ENCODE measurements at regions not wholly inside any gene's neighbourhood (a gene's known extent, or its start where the extent isn't known, plus 50 kb on each side); places are given as distances from the start of the nearest gene placed in this dataset.

- BruUV-seq (replicated peaks) = no TSS peak
- dilution Hi-C loops (cut with MboI; ENCODE audit: extremely low pct_ligation_motif_present, low sequenced_read_pairs) (no loop called here), intact Hi-C loops (cut with micrococcal nuclease) (loop anchor here (5.0 kb wide), 1 partner anchor 1667 kb away; no protein-coding TSS in a partner anchor)
- H3K4me1 ChIP-seq (ENCODE audit: control insufficient read depth, extremely low read depth, insufficient read depth, low read length) = no peaks in the 10 kb centered on the region
- POLR2A ChIA-PET = no interaction called here
- CTCF ChIA-PET = no interaction called here
- H3K36me3 ChIP-seq (ENCODE audit: control insufficient read depth in 2 of 2, extremely low read depth in 1 of 2, insufficient read depth in 2 of 2, low read length in 2 of 2) = no peaks in the 10 kb centered on the region
- no peak overlapping the region for H3K4me2 ChIP-seq (ENCODE audit: insufficient read depth, low read length)
- H3K9ac ChIP-seq (replicated peaks; ENCODE audit: extremely low read depth, insufficient read depth, low read length) = no peak overlapping the region
- no peak overlapping the region for H3K4me3 ChIP-seq (replicated peaks in 1 of 3; ENCODE audit: insufficient read depth in 1 of 3, low read depth in 1 of 3, low read length in 3 of 3)
- no peak for TF ChIP-seq EZH2 (IDR thresholded peaks at IDR 0.05; ENCODE audit: borderline replicate concordance, low read depth, low read length, severe bottlenecking)
- no peak for TF ChIP-seq GATA2 (IDR thresholded peaks at IDR 0.05; ENCODE audit: insufficient read depth, insufficient read length, low read depth, low read length)
- no peak for TF ChIP-seq MAX (IDR thresholded peaks at IDR 0.05; ENCODE audit: insufficient read depth, insufficient read length)
- no peak for TF ChIP-seq MYC (IDR thresholded peaks at IDR 0.05; ENCODE audit: low read depth, low read length)
- no peak for TF ChIP-seq JUN (IDR thresholded peaks at IDR 0.05; ENCODE audit: borderline replicate concordance, insufficient read depth, insufficient read length, low read depth)
- TF ChIP-seq POLR2AphosphoS5 (IDR thresholded peaks at IDR 0.05; ENCODE audit: insufficient read depth, low read depth, low read length) = no peak
- TF ChIP-seq CTCF (IDR thresholded peaks at IDR 0.05; ENCODE audit: extremely low read depth in 1 of 2, insufficient read depth in 1 of 2, low read depth in 1 of 2, low read length in 2 of 2) = no peak
- TF ChIP-seq FOS (IDR thresholded peaks at IDR 0.05; ENCODE audit: borderline replicate concordance, insufficient read depth, low read length) = no peak
- TF ChIP-seq POLR2A (IDR thresholded peaks at IDR 0.05; ENCODE audit: low read depth, low read length) = no peak
- no peaks in the 10 kb centered on the region for H4K20me1 ChIP-seq (replicated peaks; ENCODE audit: control insufficient read depth, extremely low read depth, insufficient read depth, low read length)
- no peaks in the 10 kb centered on the region for H3K9me3 ChIP-seq (replicated peaks; ENCODE audit: control insufficient read depth, insufficient read depth, low read length)
- FAIRE-seq = no peak
- no peaks in the 10 kb centered on the region for H3K27me3 ChIP-seq (ENCODE audit: control insufficient read depth in 2 of 2, insufficient read depth in 2 of 2, low read length in 2 of 2)
- no peak overlapping the region for H3K27ac ChIP-seq (ENCODE audit: insufficient read depth, low read depth, low read length)
- DNase-seq (ENCODE audit: low read depth, low spot score) = no peak
- no peaks in the 10 kb centered on the region for H3K79me2 ChIP-seq (ENCODE audit: control insufficient read depth, insufficient read depth, low read length)
- no peaks in the 10 kb centered on the region for H3K9me1 ChIP-seq (replicated peaks; ENCODE audit: control insufficient read depth, extremely low read depth, insufficient read depth, low read length)
- no peak overlapping the region for H2AFZ ChIP-seq (ENCODE audit: low read depth, low read length)
These were observed 1412.4 kb upstream of the CELF2 start for GRCh38 chr10:9605231-9605630.

All from endothelial cell of umbilical vein (primary cell).